ENCODE measurements at regions not wholly inside any gene's neighbourhood (a gene's known extent, or its start where the extent isn't known, plus 50 kb on each side); places are given as distances from the start of the nearest gene placed in this dataset.

- no peak overlapping the region for H3K27ac Mint-ChIP-seq
- no peaks in the 10 kb centered on the region for H3K9me3 Mint-ChIP-seq
These were observed 525.5 kb upstream of the AMELY start for GRCh38 chrY:7437086-7437485.

GRCh38 chrY:7433817-7434809, 522.6 kb upstream of the AMELY start:
- 88% methylated on average over 7 of the region's 10 CpGs; no CpG with 5 or more reads in 1 of the 2 experiments for WGBS, 2 experiments (ENCODE audit: insufficient coverage in 1 of 2, insufficient read length in 1 of 2)
- DNase-seq, result no peak
- Histone ChIP-seq H3K27me3 (ENCODE audit: control insufficient read depth, insufficient read depth, low read length, poor library complexity, severe bottlenecking) (no peaks in the 10 kb centered on the region), H3K4me1 (ENCODE audit: control insufficient read depth, insufficient read depth, low read length) (no peaks in the 10 kb centered on the region), H3K27ac (ENCODE audit: low read depth, low read length) (no peak overlapping the region), H3K36me3 (ENCODE audit: control insufficient read depth, insufficient read depth, low read length) (no peaks in the 10 kb centered on the region), H3K4me3 (ENCODE audit: low read length) (no peak overlapping the region), H3K9ac (ENCODE audit: extremely low read depth, low read length, poor library complexity, severe bottlenecking) (no peak overlapping the region), H3K9me3 (ENCODE audit: control insufficient read depth, low read length) (no peaks in the 10 kb centered on the region)
- H3K4me1 Mint-ChIP-seq, result no peaks in the 10 kb centered on the region
- TF ChIP-seq CTCF (conservative IDR thresholded peaks at IDR 0.05), result no peak
- no peaks in the 10 kb centered on the region for H3K9me3 Mint-ChIP-seq
- H3K27ac Mint-ChIP-seq, result no peak overlapping the region
- H3K27me3 Mint-ChIP-seq (ENCODE audit: insufficient read depth), result no peaks in the 10 kb centered on the region
- H3K36me3 Mint-ChIP-seq (ENCODE audit: low read depth), result no peaks in the 10 kb centered on the region
- no peak overlapping the region for H3K4me3 Mint-ChIP-seq

More at GRCh38 chrY:7437086-7437485, 525.5 kb upstream of the AMELY start:
- DNase-seq, result no peak
- no peak overlapping the region for H3K9ac ChIP-seq (ENCODE audit: extremely low read depth, low read length, poor library complexity, severe bottlenecking)
- no peak overlapping the region for H3K27ac ChIP-seq (ENCODE audit: low read depth, low read length)
- TF ChIP-seq CTCF (conservative IDR thresholded peaks at IDR 0.05), result no peak
- H3K27me3 ChIP-seq (ENCODE audit: control insufficient read depth, insufficient read depth, low read length, poor library complexity, severe bottlenecking), result no peaks in the 10 kb centered on the region
- H3K36me3 ChIP-seq (ENCODE audit: control insufficient read depth, insufficient read depth, low read length), result no peaks in the 10 kb centered on the region
- H3K9me3 ChIP-seq (ENCODE audit: control insufficient read depth, low read length), result no peaks in the 10 kb centered on the region
- Mint-ChIP-seq H3K27me3 (ENCODE audit: insufficient read depth) (no peaks in the 10 kb centered on the region), H3K4me3 (no peak overlapping the region), H3K4me1 (no peaks in the 10 kb centered on the region), H3K36me3 (ENCODE audit: low read depth) (no peaks in the 10 kb centered on the region)
- WGBS, 2 experiments (ENCODE audit: insufficient coverage in 1 of 2, insufficient read length in 1 of 2), result 80% methylated on average over 1 of the region's 1 CpG; no CpG with 5 or more reads in 1 of the 2 experiments
- no peaks in the 10 kb centered on the region for H3K4me1 ChIP-seq (ENCODE audit: control insufficient read depth, insufficient read depth, low read length)
- H3K4me3 ChIP-seq (ENCODE audit: low read length), result no peak overlapping the region

GRCh38 chrY:7419165-7419564, 507.6 kb upstream of the AMELY start:
- Mint-ChIP-seq H3K36me3 (ENCODE audit: low read depth) (no peaks in the 10 kb centered on the region), H3K4me3 (no peak overlapping the region), H3K9me3 (no peaks in the 10 kb centered on the region), H3K27me3 (ENCODE audit: insufficient read depth) (no peaks in the 10 kb centered on the region), H3K4me1 (no peaks in the 10 kb centered on the region), H3K27ac (no peak overlapping the region)
- Histone ChIP-seq H3K4me1 (ENCODE audit: control insufficient read depth, insufficient read depth, low read length) (no peaks in the 10 kb centered on the region), H3K9me3 (ENCODE audit: control insufficient read depth, low read length) (peaks cover 4% of the 10 kb centered on the region), H3K36me3 (ENCODE audit: control insufficient read depth, insufficient read depth, low read length) (no peaks in the 10 kb centered on the region), H3K4me3 (ENCODE audit: low read length) (no peak overlapping the region), H3K9ac (ENCODE audit: extremely low read depth, low read length, poor library complexity, severe bottlenecking) (no peak overlapping the region), H3K27ac (ENCODE audit: low read depth, low read length) (no peak overlapping the region), H3K27me3 (ENCODE audit: control insufficient read depth, insufficient read depth, low read length, poor library complexity, severe bottlenecking) (no peaks in the 10 kb centered on the region)
- no peak for TF ChIP-seq CTCF (conservative IDR thresholded peaks at IDR 0.05)
- WGBS, 2 experiments (ENCODE audit: insufficient coverage in 1 of 2, insufficient read length in 1 of 2), result 96% methylated on average over 3 of the region's 3 CpGs; no CpG with 5 or more reads in 1 of the 2 experiments
- DNase-seq, result no peak
